ENCODE measurements at regions not wholly inside any gene's neighbourhood (a gene's known extent, or its start where the extent isn't known, plus 50 kb on each side); places are given as distances from the start of the nearest gene placed in this dataset.

GRCh38 chr15:95944193-95944592, 386.3 kb upstream of the NR2F2 start:
- H3K9me3 Mint-ChIP-seq = peaks cover 0 to 10% (median 1%) of the 10 kb centered on the region in 8 donors
- ChIA-PET POLR2A (ENCODE audit: partially characterized antibody) (no interaction called here), CTCF (ENCODE audit: partially characterized antibody) (no interaction called here)
- no peaks in the 10 kb centered on the region for H3K4me1 Mint-ChIP-seq
- intact Hi-C loops (cut with micrococcal nuclease) = no loop called here
- Histone ChIP-seq H3K36me3 (ENCODE audit: insufficient read depth, low read length) (no peaks in the 10 kb centered on the region), H3K9me3 (ENCODE audit: control insufficient read depth in 1 of 2, low read length in 2 of 2) (no peaks in the 10 kb centered on the region), H3K27ac (ENCODE audit: low read depth, low read length) (no peak overlapping the region), H3K4me1 (ENCODE audit: insufficient read depth, low read length) (no peaks in the 10 kb centered on the region), H3K4me3 (ENCODE audit: low read length in 2 of 2) (no peak overlapping the region), H3K27me3 (ENCODE audit: insufficient read depth, low read length) (no peaks in the 10 kb centered on the region)
- H3K4me3 Mint-ChIP-seq = no peak overlapping the region
- no peaks in the 10 kb centered on the region for H3K27me3 Mint-ChIP-seq
- no peaks in the 10 kb centered on the region for H3K36me3 Mint-ChIP-seq
- DNase-seq = no peak
- no peak overlapping the region for H3K27ac Mint-ChIP-seq

- ChIA-PET CTCF (ENCODE audit: partially characterized antibody) (no interaction called here), POLR2A (ENCODE audit: partially characterized antibody) (no interaction called here)
- no peaks in the 10 kb centered on the region for H3K36me3 Mint-ChIP-seq
- Histone ChIP-seq H3K27me3 (ENCODE audit: insufficient read depth, low read length) (no peaks in the 10 kb centered on the region), H3K36me3 (ENCODE audit: insufficient read depth, low read length) (no peaks in the 10 kb centered on the region), H3K9me3 (ENCODE audit: control insufficient read depth in 1 of 2, low read length in 2 of 2) (no peaks in the 10 kb centered on the region), H3K4me1 (ENCODE audit: insufficient read depth, low read length) (no peaks in the 10 kb centered on the region), H3K27ac (ENCODE audit: low read depth, low read length) (no peak overlapping the region), H3K4me3 (ENCODE audit: low read length in 2 of 2) (no peak overlapping the region)
- H3K27me3 Mint-ChIP-seq = no peaks in the 10 kb centered on the region
- peaks cover 0 to 10% (median under 1%) of the 10 kb centered on the region in 8 donors for H3K9me3 Mint-ChIP-seq
- H3K4me3 Mint-ChIP-seq = no peak overlapping the region
- no peak for DNase-seq
- no peaks in the 10 kb centered on the region for H3K4me1 Mint-ChIP-seq
- intact Hi-C loops (cut with micrococcal nuclease) = no loop called here
- H3K27ac Mint-ChIP-seq = no peak overlapping the region
Observed at GRCh38 chr15:95944661-95945255, 385.7 kb upstream of the NR2F2 start.

- H3K4me1 Mint-ChIP-seq = no peaks in the 10 kb centered on the region
- no peaks in the 10 kb centered on the region for H3K9me3 ChIP-seq (ENCODE audit: control insufficient read depth in 1 of 2, low read length in 2 of 2)
- H3K27me3 Mint-ChIP-seq = no peaks in the 10 kb centered on the region
- H3K4me3 ChIP-seq (ENCODE audit: low read length in 2 of 2) = no peak overlapping the region
- H3K36me3 Mint-ChIP-seq = no peaks in the 10 kb centered on the region
- H3K9me3 Mint-ChIP-seq = peaks cover 0 to 10% (median 2%) of the 10 kb centered on the region in 8 donors
- no peaks in the 10 kb centered on the region for H3K36me3 ChIP-seq (ENCODE audit: insufficient read depth, low read length)
- no peak for DNase-seq
- no peaks in the 10 kb centered on the region for H3K4me1 ChIP-seq (ENCODE audit: insufficient read depth, low read length)
- no peak overlapping the region for H3K4me3 Mint-ChIP-seq
- intact Hi-C loops (cut with micrococcal nuclease) = no loop called here
- CTCF ChIA-PET (ENCODE audit: partially characterized antibody) = no interaction called here
- no peaks in the 10 kb centered on the region for H3K27me3 ChIP-seq (ENCODE audit: insufficient read depth, low read length)
- POLR2A ChIA-PET (ENCODE audit: partially characterized antibody) = no interaction called here
- H3K27ac ChIP-seq (ENCODE audit: low read depth, low read length) = no peak overlapping the region
- no peak overlapping the region for H3K27ac Mint-ChIP-seq
Observed at GRCh38 chr15:95946241-95946640, 384.3 kb upstream of the NR2F2 start.

GRCh38 chr15:95946926-95947325, 383.6 kb upstream of the NR2F2 start:
- Histone ChIP-seq H3K4me1 (ENCODE audit: insufficient read depth, low read length) (no peaks in the 10 kb centered on the region), H3K27me3 (ENCODE audit: insufficient read depth, low read length) (no peaks in the 10 kb centered on the region), H3K27ac (ENCODE audit: low read depth, low read length) (no peak overlapping the region), H3K36me3 (ENCODE audit: insufficient read depth, low read length) (no peaks in the 10 kb centered on the region), H3K9me3 (ENCODE audit: control insufficient read depth in 1 of 2, low read length in 2 of 2) (no peaks in the 10 kb centered on the region), H3K4me3 (ENCODE audit: low read length in 2 of 2) (no peak overlapping the region)
- POLR2A ChIA-PET (ENCODE audit: partially characterized antibody) = no interaction called here
- Mint-ChIP-seq H3K27ac (no peak overlapping the region), H3K9me3 (peaks cover 0 to 10% (median 2%) of the 10 kb centered on the region in 8 donors), H3K4me3 (no peak overlapping the region), H3K4me1 (no peaks in the 10 kb centered on the region), H3K36me3 (no peaks in the 10 kb centered on the region), H3K27me3 (no peaks in the 10 kb centered on the region)
- intact Hi-C loops (cut with micrococcal nuclease) = no loop called here
- no peak for DNase-seq
- CTCF ChIA-PET (ENCODE audit: partially characterized antibody) = no interaction called here

GRCh38 chr15:95948411-95948810, 382.1 kb upstream of the NR2F2 start:
- no peak overlapping the region for H3K27ac Mint-ChIP-seq
- ChIA-PET CTCF (ENCODE audit: partially characterized antibody) (no interaction called here), POLR2A (ENCODE audit: partially characterized antibody) (no interaction called here)
- no peaks in the 10 kb centered on the region for H3K4me1 Mint-ChIP-seq
- DNase-seq = no peak
- no peaks in the 10 kb centered on the region for H3K36me3 Mint-ChIP-seq
- Histone ChIP-seq H3K4me1 (ENCODE audit: insufficient read depth, low read length) (no peaks in the 10 kb centered on the region), H3K4me3 (ENCODE audit: low read length in 2 of 2) (no peak overlapping the region), H3K27ac (ENCODE audit: low read depth, low read length) (no peak overlapping the region), H3K36me3 (ENCODE audit: insufficient read depth, low read length) (no peaks in the 10 kb centered on the region), H3K27me3 (ENCODE audit: insufficient read depth, low read length) (no peaks in the 10 kb centered on the region), H3K9me3 (ENCODE audit: control insufficient read depth in 1 of 2, low read length in 2 of 2) (no peaks in the 10 kb centered on the region)
- intact Hi-C loops (cut with micrococcal nuclease) = no loop called here
- H3K9me3 Mint-ChIP-seq = peaks cover 0 to 6% (median 2%) of the 10 kb centered on the region in 8 donors
- H3K27me3 Mint-ChIP-seq = no peaks in the 10 kb centered on the region
- no peak overlapping the region for H3K4me3 Mint-ChIP-seq

- intact Hi-C loops (cut with micrococcal nuclease) = no loop called here
- Mint-ChIP-seq H3K4me3 (no peak overlapping the region), H3K9me3 (peaks cover 0 to 11% (median 5%) of the 10 kb centered on the region in 8 donors), H3K27ac (no peak overlapping the region), H3K4me1 (no peaks in the 10 kb centered on the region), H3K27me3 (no peaks in the 10 kb centered on the region), H3K36me3 (no peaks in the 10 kb centered on the region)
- H3K4me1 ChIP-seq (ENCODE audit: insufficient read depth, low read length) = no peaks in the 10 kb centered on the region
- POLR2A ChIA-PET (ENCODE audit: partially characterized antibody) = no interaction called here
- CTCF ChIA-PET (ENCODE audit: partially characterized antibody) = no interaction called here
- H3K36me3 ChIP-seq (ENCODE audit: insufficient read depth, low read length) = no peaks in the 10 kb centered on the region
- no peak overlapping the region for H3K4me3 ChIP-seq (ENCODE audit: low read length in 2 of 2)
- H3K27ac ChIP-seq (ENCODE audit: low read depth, low read length) = no peak overlapping the region
- no peaks in the 10 kb centered on the region for H3K27me3 ChIP-seq (ENCODE audit: insufficient read depth, low read length)
- H3K9me3 ChIP-seq (ENCODE audit: control insufficient read depth in 1 of 2, low read length in 2 of 2) = no peaks in the 10 kb centered on the region
- no peak for DNase-seq
Observed at GRCh38 chr15:95953032-95953431, 377.5 kb upstream of the NR2F2 start.

GRCh38 chr15:95957861-95958260, 372.6 kb upstream of the NR2F2 start:
- Histone ChIP-seq H3K27me3 (ENCODE audit: insufficient read depth, low read length) (no peaks in the 10 kb centered on the region), H3K9me3 (ENCODE audit: control insufficient read depth in 1 of 2, low read length in 2 of 2) (no peaks in the 10 kb centered on the region), H3K4me1 (ENCODE audit: insufficient read depth, low read length) (no peaks in the 10 kb centered on the region), H3K27ac (ENCODE audit: low read depth, low read length) (no peak overlapping the region), H3K36me3 (ENCODE audit: insufficient read depth, low read length) (no peaks in the 10 kb centered on the region), H3K4me3 (ENCODE audit: low read length in 2 of 2) (no peak overlapping the region)
- CTCF ChIA-PET (ENCODE audit: partially characterized antibody) = no interaction called here
- no peaks in the 10 kb centered on the region for H3K36me3 Mint-ChIP-seq
- no peaks in the 10 kb centered on the region for H3K4me1 Mint-ChIP-seq
- no peak overlapping the region for H3K27ac Mint-ChIP-seq
- intact Hi-C loops (cut with micrococcal nuclease) = no loop called here
- H3K9me3 Mint-ChIP-seq = peaks cover 5 to 31% (median 13%) of the 10 kb centered on the region in 8 donors
- DNase-seq = no peak
- POLR2A ChIA-PET (ENCODE audit: partially characterized antibody) = no interaction called here
- H3K4me3 Mint-ChIP-seq = no peak overlapping the region
- H3K27me3 Mint-ChIP-seq = no peaks in the 10 kb centered on the region

GRCh38 chr15:95958382-95958781, 372.1 kb upstream of the NR2F2 start:
- Histone ChIP-seq H3K27ac (ENCODE audit: low read depth, low read length) (no peak overlapping the region), H3K36me3 (ENCODE audit: insufficient read depth, low read length) (no peaks in the 10 kb centered on the region), H3K9me3 (ENCODE audit: control insufficient read depth in 1 of 2, low read length in 2 of 2) (no peaks in the 10 kb centered on the region), H3K4me1 (ENCODE audit: insufficient read depth, low read length) (no peaks in the 10 kb centered on the region), H3K27me3 (ENCODE audit: insufficient read depth, low read length) (no peaks in the 10 kb centered on the region), H3K4me3 (ENCODE audit: low read length in 2 of 2) (no peak overlapping the region)
- Mint-ChIP-seq H3K9me3 (peaks cover 5 to 31% (median 13%) of the 10 kb centered on the region in 8 donors), H3K36me3 (no peaks in the 10 kb centered on the region), H3K4me1 (no peaks in the 10 kb centered on the region), H3K4me3 (no peak overlapping the region), H3K27ac (no peak overlapping the region), H3K27me3 (no peaks in the 10 kb centered on the region)
- POLR2A ChIA-PET (ENCODE audit: partially characterized antibody) = no interaction called here
- intact Hi-C loops (cut with micrococcal nuclease) = no loop called here
- DNase-seq = no peak
- CTCF ChIA-PET (ENCODE audit: partially characterized antibody) = no interaction called here

All from CD4-positive, alpha-beta memory T cell (primary cell).